Right atrium auricular region (tissue), 2 donors: ENCODE measurements at regions not wholly inside any gene's neighbourhood (a gene's known extent, or its start where the extent isn't known, plus 50 kb on each side); places are given as distances from the start of the nearest gene placed in this dataset.

Experiments used
- DNase-seq: peaks from one replicate; pipeline ENCODE4 v3.0.0-alpha.2; 2019; ENCODE audit warnings: low spot score
- H3K27ac ChIP-seq, 2 donors: fragments of 200-600 bp; sonication (generic); 1 replicate in 1 of 2; 2 replicates in 1 of 2; pipeline ENCODE4 v1.5.1; 2016 to 2019
- H3K27me3 ChIP-seq, 2 donors: fragments of 200-600 bp; sonication (generic); one replicate each; pipeline versions ENCODE4 v1.5.1 to v1.6.0; 2017 to 2019
- H3K36me3 ChIP-seq: fragments of 200-600 bp; sonication (generic); one replicate; pipeline ENCODE4 v1.5.1; 2016
- H3K4me1 ChIP-seq, 2 donors: fragments of 200-600 bp; sonication (generic); one replicate each; pipeline versions ENCODE4 v1.5.1 to v1.6.0; 2017 to 2019
- H3K4me3 ChIP-seq, 2 donors: fragments of 200-600 bp; sonication (generic); 1 replicate in 1 of 2; 2 replicates in 1 of 2; pipeline ENCODE4 v1.5.1; 2017 to 2019; ENCODE audit warnings: mild to moderate bottlenecking in 1 of 2, moderate library complexity in 1 of 2
- H3K9me3 ChIP-seq, 2 donors: fragments of 200-600 bp; sonication (generic); one replicate each; pipeline ENCODE4 v1.5.1; 2019
- CTCF ChIP-seq, 2 donors: fragments of 200-600 bp; sonication (generic); IDR thresholded peaks; one replicate each; pipeline ENCODE4 v1.5.1; 2019; ENCODE audit warnings: antibody characterized with exemption in 2 of 2

- TF ChIP-seq CTCF (IDR thresholded peaks at IDR 0.05) = no peak
- H3K27me3 ChIP-seq = no peaks in the 10 kb centered on the region
- H3K4me1 ChIP-seq = no peaks in the 10 kb centered on the region
- H3K4me3 ChIP-seq = no peak overlapping the region
- no peak for DNase-seq
- H3K36me3 ChIP-seq = no peaks in the 10 kb centered on the region
- no peak overlapping the region for H3K27ac ChIP-seq
- H3K9me3 ChIP-seq = no peaks in the 10 kb centered on the region
These were observed 1286.0 kb downstream of the NSUN3 start for GRCh38 chr3:95348879-95349278.

GRCh38 chr3:95350049-95350448 lies 1287.2 kb downstream of the NSUN3 start:
- Histone ChIP-seq H3K36me3 (no peaks in the 10 kb centered on the region), H3K27me3 (no peaks in the 10 kb centered on the region), H3K4me3 (no peak overlapping the region), H3K4me1 (no peaks in the 10 kb centered on the region), H3K9me3 (no peaks in the 10 kb centered on the region), H3K27ac (no peak overlapping the region)
- no peak for DNase-seq
- no peak for TF ChIP-seq CTCF (IDR thresholded peaks at IDR 0.05)

DNA sequence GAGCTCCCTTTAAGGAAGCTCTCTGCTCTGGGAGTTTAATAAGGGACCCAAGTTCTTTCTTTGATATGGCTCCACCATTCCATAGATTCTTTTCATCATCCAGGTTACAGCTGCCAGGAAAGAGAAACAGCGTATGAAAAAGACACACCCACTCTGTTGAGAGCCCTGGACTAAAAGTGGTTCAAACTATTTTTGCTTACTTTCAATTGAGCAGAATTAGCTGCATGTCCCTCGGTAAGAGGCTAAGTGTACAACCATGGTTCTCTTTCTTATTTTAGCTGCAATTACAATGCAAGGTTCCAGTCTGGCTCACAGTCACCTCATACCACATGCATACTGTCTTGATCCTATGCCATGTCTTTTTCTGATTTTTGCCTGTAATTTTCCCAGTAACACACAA lies 1288.3 kb downstream of the NSUN3 start:
- no peaks in the 10 kb centered on the region for H3K9me3 ChIP-seq
- DNase-seq = no peak
- H3K4me1 ChIP-seq = no peaks in the 10 kb centered on the region
- no peak for TF ChIP-seq CTCF (IDR thresholded peaks at IDR 0.05)
- no peak overlapping the region for H3K4me3 ChIP-seq
- no peak overlapping the region for H3K27ac ChIP-seq
- H3K36me3 ChIP-seq = no peaks in the 10 kb centered on the region
- H3K27me3 ChIP-seq = no peaks in the 10 kb centered on the region

DNA sequence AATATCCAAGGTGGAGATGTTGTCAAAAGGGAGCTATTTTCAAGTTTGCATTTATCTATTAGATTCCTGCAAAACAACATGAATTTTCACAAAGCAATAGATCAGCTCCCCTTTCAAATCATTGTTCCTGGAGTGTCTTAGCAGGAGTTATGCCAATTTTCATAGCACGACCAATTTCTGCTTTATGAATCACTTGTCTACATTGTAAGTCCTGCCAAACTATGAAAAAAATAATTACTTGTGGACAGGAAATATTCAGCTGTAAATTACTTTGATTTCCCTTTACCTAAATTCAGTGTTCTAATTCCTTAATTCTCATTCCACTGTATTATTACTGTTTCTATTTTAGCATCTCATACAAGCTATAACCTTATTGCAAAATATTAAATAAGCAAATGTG lies 1289.6 kb downstream of the NSUN3 start:
- TF ChIP-seq CTCF (IDR thresholded peaks at IDR 0.05) = no peak
- DNase-seq = no peak
- Histone ChIP-seq H3K27me3 (no peaks in the 10 kb centered on the region), H3K27ac (no peak overlapping the region), H3K4me1 (no peaks in the 10 kb centered on the region), H3K4me3 (no peak overlapping the region), H3K36me3 (no peaks in the 10 kb centered on the region), H3K9me3 (no peaks in the 10 kb centered on the region)

- Histone ChIP-seq H3K4me1 (no peaks in the 10 kb centered on the region), H3K9me3 (no peaks in the 10 kb centered on the region), H3K27me3 (no peaks in the 10 kb centered on the region), H3K27ac (no peak overlapping the region), H3K36me3 (no peaks in the 10 kb centered on the region), H3K4me3 (no peak overlapping the region)
- TF ChIP-seq CTCF (IDR thresholded peaks at IDR 0.05) = no peak
- no peak for DNase-seq
These were observed 1291.6 kb downstream of the NSUN3 start for GRCh38 chr3:95354489-95354888.

GRCh38 chr3:95356764-95357501 lies 1294.1 kb downstream of the NSUN3 start:
- TF ChIP-seq CTCF (IDR thresholded peaks at IDR 0.05) = no peak
- Histone ChIP-seq H3K9me3 (no peaks in the 10 kb centered on the region), H3K27ac (no peak overlapping the region), H3K36me3 (no peaks in the 10 kb centered on the region), H3K4me3 (no peak overlapping the region), H3K27me3 (no peaks in the 10 kb centered on the region), H3K4me1 (no peaks in the 10 kb centered on the region)
- DNase-seq = no peak
